ENCODE measurements at regions not wholly inside any gene's neighbourhood (a gene's known extent, or its start where the extent isn't known, plus 50 kb on each side); places are given as distances from the start of the nearest gene placed in this dataset.

DNA sequence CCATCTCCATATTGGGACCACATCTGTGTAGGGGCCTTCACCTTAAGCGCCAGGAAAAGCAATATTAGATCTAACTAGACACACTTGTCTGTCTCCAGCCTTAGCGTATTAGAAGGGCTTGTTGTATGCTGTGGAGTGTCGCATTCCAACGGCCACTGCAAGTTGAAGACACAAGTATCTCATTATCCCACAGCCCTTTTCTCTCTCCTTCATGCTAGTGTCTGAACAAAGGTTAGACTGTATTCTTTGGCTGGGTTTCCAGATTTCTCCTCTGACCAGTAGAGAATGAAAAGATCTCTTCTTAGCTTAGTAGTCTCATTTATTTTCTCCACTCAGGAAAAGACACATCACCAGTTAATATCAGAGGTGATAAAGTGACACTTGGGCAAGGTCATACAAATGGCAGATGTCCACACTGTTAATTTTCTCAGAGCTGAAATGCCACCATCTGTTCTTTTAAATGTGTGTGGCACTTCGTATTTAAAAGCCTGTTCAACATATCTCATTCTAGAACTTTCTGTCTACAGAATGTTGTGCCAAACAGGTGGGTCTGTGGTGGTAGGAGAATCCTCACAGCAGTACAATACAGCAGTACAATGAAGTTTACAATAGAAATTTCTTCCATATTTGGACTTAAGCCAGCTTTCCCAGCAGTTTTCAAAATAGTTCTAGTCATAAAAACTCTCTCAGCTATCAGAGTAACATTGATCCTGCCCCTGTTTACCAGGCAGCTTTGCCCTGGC, 94.0 kb upstream of the ITGA6 start:
- TF ChIP-seq, protein P1, sequence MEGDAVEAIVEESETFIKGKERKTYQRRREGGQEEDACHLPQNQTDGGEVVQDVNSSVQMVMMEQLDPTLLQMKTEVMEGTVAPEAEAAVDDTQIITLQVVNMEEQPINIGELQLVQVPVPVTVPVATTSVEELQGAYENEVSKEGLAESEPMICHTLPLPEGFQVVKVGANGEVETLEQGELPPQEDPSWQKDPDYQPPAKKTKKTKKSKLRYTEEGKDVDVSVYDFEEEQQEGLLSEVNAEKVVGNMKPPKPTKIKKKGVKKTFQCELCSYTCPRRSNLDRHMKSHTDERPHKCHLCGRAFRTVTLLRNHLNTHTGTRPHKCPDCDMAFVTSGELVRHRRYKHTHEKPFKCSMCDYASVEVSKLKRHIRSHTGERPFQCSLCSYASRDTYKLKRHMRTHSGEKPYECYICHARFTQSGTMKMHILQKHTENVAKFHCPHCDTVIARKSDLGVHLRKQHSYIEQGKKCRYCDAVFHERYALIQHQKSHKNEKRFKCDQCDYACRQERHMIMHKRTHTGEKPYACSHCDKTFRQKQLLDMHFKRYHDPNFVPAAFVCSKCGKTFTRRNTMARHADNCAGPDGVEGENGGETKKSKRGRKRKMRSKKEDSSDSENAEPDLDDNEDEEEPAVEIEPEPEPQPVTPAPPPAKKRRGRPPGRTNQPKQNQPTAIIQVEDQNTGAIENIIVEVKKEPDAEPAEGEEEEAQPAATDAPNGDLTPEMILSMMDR (conservative IDR thresholded peaks at IDR 0.05 in 1 of 2, IDR thresholded peaks at IDR 0.05 in 1 of 2; ENCODE audit: low read depth in 1 of 2, low read length in 2 of 2) = no peak
- TF ChIP-seq EZH2 (IDR thresholded peaks at IDR 0.05; ENCODE audit: low read length, missing control alignments) = no peak
